Common myeloid progenitor, CD34-positive (primary cell): ENCODE measurements at regions not wholly inside any gene's neighbourhood (a gene's known extent, or its start where the extent isn't known, plus 50 kb on each side); places are given as distances from the start of the nearest gene placed in this dataset.

Experiments
- CTCF ChIA-PET: fragments of 350-600 bp; sonication (Branson Sonifier 250); formaldehyde crosslinking; loops from one replicate; lab custom pipeline; 2021; ENCODE audit warnings: antibody characterized with exemption; lab: Charles Lee
- POLR2A ChIA-PET: fragments of 350-600 bp; sonication (Branson Sonifier 250); formaldehyde crosslinking; loops from one replicate; lab custom pipeline; 2021; ENCODE audit warnings: antibody characterized with exemption; lab: Charles Lee
- DNase-seq, 3 donors: peaks; one replicate each; pipeline versions ENCODE4 v3.0.0 to v3.0.0-alpha.2; 2013
- H3K27ac ChIP-seq, 2 experiments: 1 replicate in 1 of 2; 2 replicates in 1 of 2; pipeline ENCODE4 v1.7.0; 2013; ENCODE audit warnings: inconsistent platforms in 2 of 2, low read length in 2 of 2, mild to moderate bottlenecking in 2 of 2, low read depth in 1 of 2, moderate library complexity in 1 of 2; ENCODE audit not compliant: severe bottlenecking in 2 of 2, insufficient read depth in 1 of 2, poor library complexity in 1 of 2
- H3K27me3 ChIP-seq, 5 experiments: replicated peaks in 2 of 5; 1 replicate in 3 of 5; 2 replicates in 2 of 5; pipeline versions ENCODE4 v1.6.1 to v1.7.0; 2013; ENCODE audit warnings: low read length in 4 of 5, mild to moderate bottlenecking in 2 of 5, moderate library complexity in 2 of 5, inconsistent platforms in 1 of 5; ENCODE audit not compliant: insufficient read depth in 5 of 5, control insufficient read depth in 4 of 5
- H3K36me3 ChIP-seq, 4 experiments: 1 replicate in 2 of 4; 2 replicates in 2 of 4; pipeline versions ENCODE4 v1.6.1 to v1.7.0; 2013; ENCODE audit warnings: low read length in 3 of 4, control low read depth in 1 of 4, mild to moderate bottlenecking in 1 of 4; ENCODE audit not compliant: control insufficient read depth in 4 of 4, insufficient read depth in 4 of 4
- H3K4me1 ChIP-seq, 4 experiments: 1 replicate in 3 of 4; 2 replicates in 1 of 4; pipeline versions ENCODE4 v1.6.1 to v1.7.1; 2013; ENCODE audit warnings: low read length in 3 of 4, mild to moderate bottlenecking in 3 of 4, control low read depth in 1 of 4, inconsistent platforms in 1 of 4, moderate library complexity in 1 of 4; ENCODE audit not compliant: control insufficient read depth in 4 of 4, insufficient read depth in 4 of 4; ENCODE audit errors: control extremely low read depth in 1 of 4
- H3K4me3 ChIP-seq, 7 experiments: 1 replicate in 4 of 7; 2 replicates in 3 of 7; pipeline versions ENCODE4 v1.5.1 to v1.7.0; 2013; ENCODE audit warnings: mild to moderate bottlenecking in 7 of 7, low read length in 6 of 7, moderate library complexity in 6 of 7, inconsistent platforms in 2 of 7, low read depth in 2 of 7, control low read depth in 1 of 7; ENCODE audit not compliant: insufficient read depth in 4 of 7, control insufficient read depth in 1 of 7; ENCODE audit errors: extremely low read depth in 1 of 7
- H3K9me3 ChIP-seq, 5 experiments: 1 replicate in 4 of 5; 2 replicates in 1 of 5; pipeline versions ENCODE4 v1.6.1 to v1.7.1; 2013; ENCODE audit warnings: low read length in 4 of 5, mild to moderate bottlenecking in 2 of 5, inconsistent platforms in 1 of 5, low read depth in 1 of 5, moderate library complexity in 1 of 5; ENCODE audit not compliant: control insufficient read depth in 4 of 5, insufficient read depth in 2 of 5; ENCODE audit errors: control extremely low read depth in 1 of 5
- WGBS: methylation state at CpG from one replicate; pipeline ENCODE4 v1.1.5; 2013; ENCODE audit not compliant: insufficient coverage; 5-methylcytosine and 5-hydroxymethylcytosine counted together

DNA sequence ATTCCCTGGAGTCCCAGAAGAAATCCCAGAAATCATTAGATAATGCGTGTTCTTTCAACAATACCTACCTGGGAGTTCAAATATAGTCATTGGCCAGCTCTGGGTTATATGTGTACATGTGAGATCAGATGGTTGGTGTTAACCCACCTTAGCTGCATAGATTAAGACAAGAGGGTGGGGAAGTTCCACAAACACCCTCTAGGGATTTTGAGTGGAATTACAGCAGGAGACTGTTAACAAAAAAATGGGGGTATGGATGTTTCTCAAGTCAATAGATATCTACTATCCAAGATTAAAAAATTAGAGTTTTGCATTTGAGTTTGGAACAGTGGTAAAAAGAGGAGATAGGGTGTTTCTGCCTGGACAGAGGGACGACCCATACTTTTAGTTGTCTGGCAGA, 282.5 kb upstream of the CNTN3 start:
- Histone ChIP-seq H3K27me3 (no peaks in the 10 kb centered on the region), H3K27ac (no peak overlapping the region), H3K4me3 (no peak overlapping the region), H3K9me3 (no peaks in the 10 kb centered on the region), H3K36me3 (no peaks in the 10 kb centered on the region), H3K4me1 (no peaks in the 10 kb centered on the region)
- ChIA-PET POLR2A (no interaction called here), CTCF (no interaction called here)
- WGBS = 0% methylated on average over 1 of the region's 2 CpGs
- DNase-seq = no peak

DNA sequence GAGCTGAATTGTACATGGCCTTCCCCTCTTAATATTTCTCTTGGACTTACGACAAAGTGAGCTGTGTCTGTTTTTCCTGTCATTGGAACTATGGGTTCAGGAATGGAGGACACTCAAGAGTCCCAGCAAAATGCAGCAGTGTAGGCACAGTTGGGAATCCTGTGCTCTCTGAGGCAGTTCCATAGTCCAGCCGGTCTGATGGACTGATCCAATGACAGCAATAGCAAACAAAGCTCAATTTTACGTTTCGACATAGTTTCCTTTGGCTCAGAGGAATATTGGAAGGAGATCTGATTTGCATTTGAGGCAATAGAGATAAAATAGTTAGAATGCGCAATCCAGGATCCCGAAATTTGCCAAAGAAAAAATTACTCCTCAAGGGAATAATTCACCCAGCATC, 276.9 kb upstream of the CNTN3 start:
- 96% methylated on average over 4 of the region's 6 CpGs for WGBS
- DNase-seq = no peak
- no peaks in the 10 kb centered on the region for H3K27me3 ChIP-seq
- H3K9me3 ChIP-seq = no peaks in the 10 kb centered on the region
- ChIA-PET CTCF (no interaction called here), POLR2A (no interaction called here)
- no peak overlapping the region for H3K27ac ChIP-seq
- no peak overlapping the region for H3K4me3 ChIP-seq
- H3K4me1 ChIP-seq = no peaks in the 10 kb centered on the region
- H3K36me3 ChIP-seq = no peaks in the 10 kb centered on the region

DNA sequence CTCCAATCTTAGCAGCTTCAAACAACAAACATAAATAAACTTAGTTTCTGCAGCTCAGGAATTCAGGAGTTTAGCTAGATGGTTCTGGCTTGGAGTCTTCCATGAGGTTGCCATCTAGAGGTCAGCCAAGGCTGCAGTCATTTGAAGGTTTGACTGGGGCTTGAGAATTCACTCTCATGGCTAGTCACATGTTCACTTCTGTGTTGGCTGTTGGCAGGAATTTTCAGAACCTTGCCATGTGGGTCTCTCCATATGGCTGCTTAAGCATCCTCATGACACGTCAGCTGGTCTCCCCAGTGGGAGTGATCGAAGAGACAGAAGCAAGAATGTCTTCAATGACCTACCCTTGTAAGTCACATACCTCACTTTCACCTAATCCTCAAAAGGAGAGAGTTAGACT, 269.2 kb upstream of the CNTN3 start:
- no peak for DNase-seq
- H3K9me3 ChIP-seq = no peaks in the 10 kb centered on the region
- ChIA-PET CTCF (no interaction called here), POLR2A (no interaction called here)
- H3K4me1 ChIP-seq = no peaks in the 10 kb centered on the region
- WGBS = 100% methylated on average over 1 of the region's 2 CpGs
- H3K27ac ChIP-seq = no peak overlapping the region
- no peak overlapping the region for H3K4me3 ChIP-seq
- H3K36me3 ChIP-seq = no peaks in the 10 kb centered on the region
- H3K27me3 ChIP-seq = no peaks in the 10 kb centered on the region

DNA sequence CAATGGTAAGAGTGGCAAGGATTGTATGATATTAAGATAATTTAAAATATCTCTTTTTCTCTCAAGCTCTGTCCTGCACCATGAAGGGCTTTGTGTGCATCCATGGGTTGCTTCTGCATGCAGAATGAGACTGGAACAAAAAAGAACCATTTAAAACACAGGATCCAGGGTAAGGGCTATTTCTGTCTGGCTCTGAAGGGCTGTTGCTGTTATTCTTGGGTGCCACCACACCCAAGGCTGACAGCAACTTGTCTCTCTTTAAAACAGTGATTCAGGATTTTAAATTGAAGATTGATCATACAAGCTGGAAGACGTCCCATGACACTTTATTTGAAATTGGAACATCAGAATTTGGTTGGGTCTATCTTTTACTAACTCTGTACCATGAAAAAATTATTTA, 268.8 kb upstream of the CNTN3 start:
- ChIA-PET CTCF (no interaction called here), POLR2A (no interaction called here)
- no CpG with 5 or more reads among the region's 1 CpG for WGBS
- no peak for DNase-seq
- no peak overlapping the region for H3K27ac ChIP-seq
- H3K36me3 ChIP-seq = no peaks in the 10 kb centered on the region
- H3K4me1 ChIP-seq = no peaks in the 10 kb centered on the region
- no peaks in the 10 kb centered on the region for H3K27me3 ChIP-seq
- no peaks in the 10 kb centered on the region for H3K9me3 ChIP-seq
- no peak overlapping the region for H3K4me3 ChIP-seq

DNA sequence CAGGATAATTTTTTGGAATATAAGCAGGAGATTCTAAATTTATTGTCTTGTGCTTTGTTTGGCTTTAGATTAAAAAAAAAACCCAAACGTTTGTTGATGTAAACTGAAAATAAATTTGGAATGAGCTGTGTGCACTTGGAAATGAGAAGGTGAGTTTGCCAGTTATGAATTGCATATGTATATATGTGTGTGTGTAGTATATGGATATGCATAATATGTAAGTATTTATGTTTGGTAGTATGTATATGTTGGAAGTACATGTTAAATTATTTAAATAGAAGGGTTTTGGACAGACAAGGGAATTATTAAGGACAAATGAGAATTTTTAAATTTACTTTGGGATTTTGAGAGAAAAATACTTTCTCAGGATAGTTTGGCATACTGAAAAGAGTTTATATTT, 265.8 kb upstream of the CNTN3 start:
- no peak overlapping the region for H3K27ac ChIP-seq
- H3K4me3 ChIP-seq = no peak overlapping the region
- no peaks in the 10 kb centered on the region for H3K36me3 ChIP-seq
- H3K4me1 ChIP-seq = no peaks in the 10 kb centered on the region
- H3K9me3 ChIP-seq = peaks cover 0 to 2% (median 0%) of the 10 kb centered on the region in 5 experiments
- CTCF ChIA-PET = no interaction called here
- 50% methylated on average over 1 of the region's 1 CpG for WGBS
- POLR2A ChIA-PET = no interaction called here
- DNase-seq = no peak
- no peaks in the 10 kb centered on the region for H3K27me3 ChIP-seq

DNA sequence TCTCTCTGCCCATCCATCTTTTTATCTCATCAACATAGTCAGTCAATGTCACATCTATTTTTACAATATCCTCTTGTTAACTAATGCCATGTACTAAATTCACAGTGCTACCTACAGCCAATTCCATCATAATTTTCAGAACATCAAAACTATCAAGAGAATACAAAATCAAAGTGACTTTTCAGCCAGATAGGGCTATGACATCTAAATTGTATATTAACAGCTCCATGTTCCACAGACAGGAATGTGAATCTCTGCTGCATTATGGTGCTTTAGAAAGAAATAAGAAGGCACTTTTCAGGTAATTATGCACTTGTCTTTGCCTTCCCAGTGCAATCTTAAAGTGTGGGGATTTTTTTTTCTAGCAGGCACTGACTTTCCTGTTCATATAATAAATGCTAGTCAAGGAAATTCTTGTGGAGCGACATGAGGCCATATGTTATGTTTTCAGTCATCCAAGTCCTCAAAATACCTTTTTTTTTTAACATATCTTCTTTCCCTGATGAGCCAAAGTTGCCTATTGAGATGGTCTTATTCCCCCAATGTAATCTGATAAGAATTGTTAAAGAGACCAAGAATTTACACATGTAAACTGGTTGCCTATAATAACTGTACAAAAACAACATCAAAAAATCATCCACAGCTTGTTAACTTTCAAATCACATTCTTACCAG, 252.0 kb upstream of the CNTN3 start:
- Histone ChIP-seq H3K27ac (no peak overlapping the region), H3K9me3 (no peaks in the 10 kb centered on the region), H3K36me3 (no peaks in the 10 kb centered on the region), H3K4me1 (no peaks in the 10 kb centered on the region), H3K27me3 (no peaks in the 10 kb centered on the region), H3K4me3 (no peak overlapping the region)
- ChIA-PET CTCF (no interaction called here), POLR2A (no interaction called here)
- no peak for DNase-seq
- WGBS = 100% methylated on average over 1 of the region's 1 CpG

DNA sequence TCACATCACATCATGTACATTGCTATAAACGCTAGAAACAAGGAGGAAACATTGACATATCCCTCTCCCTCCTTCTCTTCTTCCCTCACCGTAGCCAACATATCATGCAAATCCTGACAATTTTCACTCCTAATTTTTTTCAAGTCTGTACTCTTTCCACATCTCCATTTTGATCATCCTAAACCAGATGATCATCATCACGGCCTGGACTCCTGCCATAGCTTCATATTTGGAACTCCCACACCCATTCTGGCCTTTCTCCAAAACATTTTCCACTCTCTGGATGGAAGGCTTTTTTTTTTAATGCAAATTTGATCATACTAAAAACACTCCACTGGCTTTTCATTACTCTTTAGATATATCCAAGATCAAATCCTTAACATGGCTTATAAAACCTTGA, 248.0 kb upstream of the CNTN3 start:
- H3K4me3 ChIP-seq = no peak overlapping the region
- H3K27me3 ChIP-seq = no peaks in the 10 kb centered on the region
- ChIA-PET CTCF (no interaction called here), POLR2A (no interaction called here)
- 83% methylated on average over 3 of the region's 3 CpGs for WGBS
- no peaks in the 10 kb centered on the region for H3K4me1 ChIP-seq
- H3K36me3 ChIP-seq = no peaks in the 10 kb centered on the region
- no peak for DNase-seq
- no peak overlapping the region for H3K27ac ChIP-seq
- H3K9me3 ChIP-seq = no peaks in the 10 kb centered on the region
